Omental fat pad (tissue), 3 donors: ENCODE measurements at regions not wholly inside any gene's neighbourhood (a gene's known extent, or its start where the extent isn't known, plus 50 kb on each side); places are given as distances from the start of the nearest gene placed in this dataset.

Experiments used
- ATAC-seq: fragments of 150-250 bp; one replicate; pipeline ENCODE4 v1.9.1; 2016; ENCODE audit warnings: mild to moderate bottlenecking, moderate library complexity; ENCODE audit not compliant: low FRiP score
- DNase-seq: peaks from one replicate; pipeline ENCODE4 v3.0.0-alpha.2; 2019; ENCODE audit warnings: low spot score
- TF ChIP-seq, protein P1 (sequence below), 3 donors: fragments of 450-650 bp; IDR thresholded peaks; one replicate each; pipeline ENCODE4 v1.5.1; 2016 to 2017; ENCODE audit warnings: antibody characterized with exemption in 3 of 3, mild to moderate bottlenecking in 3 of 3, moderate library complexity in 2 of 3

DNA sequence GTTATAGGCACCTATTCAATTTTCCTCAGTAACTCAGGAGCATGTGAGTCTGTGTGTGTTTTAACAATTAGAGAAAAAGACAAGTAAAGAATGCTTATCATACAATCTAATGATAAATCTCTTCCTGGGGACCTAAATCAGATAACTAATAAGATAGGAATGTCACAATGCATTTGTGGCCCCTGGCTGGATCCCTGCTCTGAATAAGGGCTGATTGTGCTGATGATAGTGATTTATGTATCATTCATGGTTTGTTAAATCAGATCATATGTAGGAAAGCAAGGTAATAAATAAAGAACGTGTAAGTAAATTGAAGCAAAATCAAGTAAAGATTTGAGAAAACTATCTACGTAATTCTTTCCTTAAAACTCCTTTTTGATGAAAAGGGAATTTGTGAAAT is 145.9 kb downstream of the C7orf25 start:
- ATAC-seq (no peak), DNase-seq (no peak)
- TF ChIP-seq, protein P1, sequence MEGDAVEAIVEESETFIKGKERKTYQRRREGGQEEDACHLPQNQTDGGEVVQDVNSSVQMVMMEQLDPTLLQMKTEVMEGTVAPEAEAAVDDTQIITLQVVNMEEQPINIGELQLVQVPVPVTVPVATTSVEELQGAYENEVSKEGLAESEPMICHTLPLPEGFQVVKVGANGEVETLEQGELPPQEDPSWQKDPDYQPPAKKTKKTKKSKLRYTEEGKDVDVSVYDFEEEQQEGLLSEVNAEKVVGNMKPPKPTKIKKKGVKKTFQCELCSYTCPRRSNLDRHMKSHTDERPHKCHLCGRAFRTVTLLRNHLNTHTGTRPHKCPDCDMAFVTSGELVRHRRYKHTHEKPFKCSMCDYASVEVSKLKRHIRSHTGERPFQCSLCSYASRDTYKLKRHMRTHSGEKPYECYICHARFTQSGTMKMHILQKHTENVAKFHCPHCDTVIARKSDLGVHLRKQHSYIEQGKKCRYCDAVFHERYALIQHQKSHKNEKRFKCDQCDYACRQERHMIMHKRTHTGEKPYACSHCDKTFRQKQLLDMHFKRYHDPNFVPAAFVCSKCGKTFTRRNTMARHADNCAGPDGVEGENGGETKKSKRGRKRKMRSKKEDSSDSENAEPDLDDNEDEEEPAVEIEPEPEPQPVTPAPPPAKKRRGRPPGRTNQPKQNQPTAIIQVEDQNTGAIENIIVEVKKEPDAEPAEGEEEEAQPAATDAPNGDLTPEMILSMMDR (IDR thresholded peaks at IDR 0.05) = no peak

DNA sequence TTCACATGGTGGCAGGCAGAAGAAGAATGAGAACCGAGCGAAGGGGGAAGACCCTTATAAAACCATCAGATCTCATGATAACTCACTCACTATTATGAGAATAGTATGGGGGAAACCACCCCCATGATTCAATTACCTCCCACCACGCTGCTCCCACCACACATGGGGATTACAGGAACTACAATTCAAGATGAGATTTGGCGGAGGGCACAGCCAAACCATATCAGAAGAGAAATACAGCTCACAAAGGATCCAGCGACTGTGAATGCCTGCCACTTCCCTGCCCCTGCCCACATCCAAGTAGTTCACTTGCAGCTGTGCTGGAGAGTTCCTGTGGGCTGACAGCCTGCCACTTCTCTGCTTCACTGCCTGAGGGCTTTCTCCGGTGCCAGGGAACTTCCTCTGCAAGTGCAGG is 148.7 kb downstream of the C7orf25 start:
- DNase-seq (no peak), ATAC-seq (no peak)
- TF ChIP-seq, protein P1 (IDR thresholded peaks at IDR 0.05) = no peak

GRCh38 chr7:42761486-42761885 is 150.4 kb downstream of the C7orf25 start:
- no peak for ATAC-seq
- TF ChIP-seq, protein P1 (IDR thresholded peaks at IDR 0.05) = no peak
- no peak for DNase-seq

- DNase-seq (no peak), ATAC-seq (no peak)
- TF ChIP-seq, protein P1 (IDR thresholded peaks at IDR 0.05) = no peak
These were observed 153.7 kb downstream of the C7orf25 start for GRCh38 chr7:42758124-42758523.

- ATAC-seq (no peak), DNase-seq (no peak)
- TF ChIP-seq, protein P1 (IDR thresholded peaks at IDR 0.05) = no peak
These were observed 155.0 kb downstream of the C7orf25 start for GRCh38 chr7:42756841-42757240.

- DNase-seq (no peak), ATAC-seq (no peak)
- TF ChIP-seq, protein P1 (IDR thresholded peaks at IDR 0.05) = no peak
These were observed 158.0 kb downstream of the C7orf25 start for GRCh38 chr7:42753811-42754363.

DNA sequence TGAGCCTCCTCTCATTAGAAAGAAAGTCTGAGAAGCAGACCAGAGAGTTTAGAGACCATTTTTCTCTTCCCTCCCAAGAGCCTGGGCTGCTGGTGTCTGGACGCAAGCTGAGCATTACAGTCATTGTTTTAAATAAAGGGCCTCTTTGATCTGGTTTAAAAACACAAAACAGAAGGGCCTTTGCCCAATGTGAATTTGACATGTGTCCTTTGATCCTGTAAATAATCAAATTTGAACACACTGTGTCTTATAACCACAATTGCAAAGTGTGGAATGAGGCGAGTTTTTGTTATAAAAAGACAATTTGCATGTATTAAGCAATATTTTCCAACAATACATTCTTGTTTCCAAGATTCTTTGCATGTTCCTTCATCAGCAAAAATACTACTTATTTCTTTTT is 158.5 kb downstream of the C7orf25 start:
- TF ChIP-seq, protein P1 (IDR thresholded peaks at IDR 0.05) = no peak
- no peak for DNase-seq
- no peak for ATAC-seq
